K562 (cell line): ENCODE measurements at regions not wholly inside any gene's neighbourhood (a gene's known extent, or its start where the extent isn't known, plus 50 kb on each side); places are given as distances from the start of the nearest gene placed in this dataset.
A peak's percentile ranks its signal among the peaks of the same experiment; 100 is the strongest.

Source experiments
- ATAC-seq: fragments of 200-7000 bp; cut with Tn5 transposase; 3 replicates; pipeline ENCODE4 v1.9.1; 2020; ENCODE audit warnings: moderate library complexity
- BruUV-seq: library from RNA; stranded (reverse); fragments of 400-500 nt; replicated peaks from 2 replicates; lab custom pipeline; 2021; lab: Mats Ljungman, UMichigan
- CTCF ChIA-PET: fragments of 300-600 bp; formaldehyde crosslinking; extraction: SDS; loops from one replicate; lab custom pipeline; 2021; ENCODE audit warnings: low intra/inter-chr PET ratio; lab: Yijun Ruan, JAX
- POLR2A ChIA-PET: fragments of 300-600, 350-650 bp; sonication (Branson Sonifier 250); formaldehyde crosslinking; extraction: SDS; loops from one replicate; lab custom pipeline; 2021; ENCODE audit warnings: antibody characterized with exemption, inconsistent platforms; lab: Yijun Ruan, JAX
- DNase-seq, 4 experiments: peaks; one replicate each; pipeline versions ENCODE4 v3.0.0 to v3.0.0-alpha.2; 2011 to 2018; ENCODE audit warnings: low spot score in 3 of 4, mixed read lengths in 3 of 4; ENCODE audit errors: extremely low read depth in 1 of 4
- FAIRE-seq: peaks from 2 replicates; lab custom pipeline; 2011; peaks lifted over from hg19 to GRCh38; lab: Jason Lieb, UNC
- H2AFZ ChIP-seq: 2 replicates; pipeline ENCODE4 v1.6.0; 2011; ENCODE audit warnings: low read depth, low read length, control low read depth, inconsistent platforms
- H3K27ac ChIP-seq: fragments of 200-600 bp; 3 replicates; pipeline ENCODE4 v1.8.0; 2011; ENCODE audit warnings: low read depth, mild to moderate bottlenecking, control low read depth, inconsistent platforms, low read length, moderate library complexity, mixed read lengths; ENCODE audit errors: extremely low read depth
- H3K27me3 ChIP-seq, 2 experiments: fragments of 300-600 bp in 1 of 2; 2 replicates in 1 of 2; 3 replicates in 1 of 2; pipeline versions ENCODE4 v1.6.0 to v1.8.0; 2011; ENCODE audit warnings: inconsistent platforms in 2 of 2, low read length in 2 of 2, mild to moderate bottlenecking in 1 of 2, mixed read lengths in 1 of 2, moderate library complexity in 1 of 2; ENCODE audit not compliant: control insufficient read depth in 2 of 2, insufficient read depth in 2 of 2
- H3K36me3 ChIP-seq: fragments of 300-600 bp; 3 replicates; pipeline ENCODE4 v1.8.0; 2011; ENCODE audit warnings: mild to moderate bottlenecking, low read length, inconsistent platforms; ENCODE audit not compliant: control insufficient read depth, insufficient read depth
- H3K4me1 ChIP-seq, 2 experiments: fragments of 200-600 bp in 1 of 2; replicated peaks in 1 of 2; 2 replicates in 1 of 2; 3 replicates in 1 of 2; pipeline versions ENCODE4 v1.5.1 to v1.8.0; 2011; ENCODE audit warnings: inconsistent platforms in 2 of 2, low read length in 2 of 2, mild to moderate bottlenecking in 1 of 2, mixed read lengths in 1 of 2, moderate library complexity in 1 of 2; ENCODE audit not compliant: control insufficient read depth in 2 of 2, insufficient read depth in 2 of 2
- H3K4me2 ChIP-seq: 2 replicates; pipeline ENCODE4 v1.6.1; 2011; ENCODE audit warnings: low read length, control low read depth, inconsistent platforms, mixed read lengths; ENCODE audit not compliant: insufficient read depth
- H3K4me3 ChIP-seq: fragments of 200-600 bp; sonication (generic), shearing (Covaris generic); 2 replicates; pipeline ENCODE4 v1.5.1; 2016; ENCODE audit warnings: control low read depth, inconsistent platforms
- H3K79me2 ChIP-seq: fragments of 200-600 bp; 3 replicates; pipeline ENCODE4 v1.8.0; 2011; ENCODE audit warnings: low read length, inconsistent platforms; ENCODE audit not compliant: control insufficient read depth, insufficient read depth
- H3K9ac ChIP-seq, 2 experiments: 2 replicates each; pipeline versions ENCODE4 v1.6.0 to v1.6.1; 2011; ENCODE audit warnings: low read depth in 2 of 2, low read length in 2 of 2, control low read depth in 1 of 2, inconsistent platforms in 1 of 2, mild to moderate bottlenecking in 1 of 2, mixed read lengths in 1 of 2; ENCODE audit not compliant: insufficient read depth in 1 of 2
- H3K9me1 ChIP-seq: one replicate; pipeline ENCODE4 v1.6.0; 2011; ENCODE audit warnings: inconsistent platforms, mild to moderate bottlenecking, low read length, moderate library complexity; ENCODE audit not compliant: control insufficient read depth, insufficient read depth
- H3K9me3 ChIP-seq: replicated peaks from 2 replicates; pipeline ENCODE4 v1.5.1; 2011; ENCODE audit warnings: low read depth, low read length, inconsistent platforms; ENCODE audit not compliant: control insufficient read depth, insufficient read depth
- H4K20me1 ChIP-seq: replicated peaks from 2 replicates; pipeline ENCODE4 v1.6.1; 2011; ENCODE audit warnings: low read length, inconsistent platforms, mixed read lengths; ENCODE audit not compliant: control insufficient read depth, insufficient read depth
- BRD9 ChIP-seq: fragments of 450-650 bp; IDR thresholded peaks from 2 replicates; pipeline ENCODE4 v1.6.1; 2018; ENCODE audit warnings: low read depth; ENCODE audit not compliant: partially characterized antibody
- ESRRB ChIP-seq: fragments of 250-450 bp; sonication (Bioruptor Pico); IDR thresholded peaks from 2 replicates; pipeline ENCODE4 v1.5.0; 2020; ENCODE audit warnings: mild to moderate bottlenecking, moderate library complexity, borderline replicate concordance
- NR4A1 ChIP-seq, 2 experiments: fragments of 250-450 bp in 1 of 2; fragments of 450-650 bp in 1 of 2; sonication (Bioruptor Pico) in 1 of 2; IDR thresholded peaks; 2 replicates each; pipeline versions ENCODE4 v1.4.0 to v1.6.1; 2016 to 2020; ENCODE audit warnings: mild to moderate bottlenecking in 2 of 2, missing compliant biosample characterization in 1 of 2, missing genetic modification characterization in 1 of 2, moderate library complexity in 1 of 2
- OTX1 ChIP-seq: fragments of 450-650 bp; formaldehyde crosslinking; IDR thresholded peaks from 2 replicates; pipeline ENCODE4 v1.4.0; 2022; ENCODE audit warnings: mild to moderate bottlenecking
- RFX1 ChIP-seq: fragments of 450-650 bp; IDR thresholded peaks from 2 replicates; pipeline ENCODE4 v1.6.1; 2016; ENCODE audit warnings: mild to moderate bottlenecking, moderate library complexity
- SNRNP70 ChIP-seq: fragments of 200-400 bp; formaldehyde crosslinking; optimal IDR thresholded peaks from 2 replicates; pipeline ENCODE3; 2017; ENCODE audit warnings: low read depth, low read length
- TAF9B ChIP-seq: fragments of 450-650 bp; IDR thresholded peaks from 2 replicates; pipeline ENCODE4 v1.6.1; 2018; ENCODE audit warnings: mild to moderate bottlenecking; ENCODE audit not compliant: partially characterized antibody
- ZNF561 ChIP-seq: fragments of 450-650 bp; formaldehyde crosslinking; conservative IDR thresholded peaks from 2 replicates; pipeline ENCODE4 v1.4.0; 2020; ENCODE audit warnings: mild to moderate bottlenecking, moderate library complexity
- WGBS: fragments of 100-300 bp; shearing (Covaris generic); methylation state at CpG from one replicate; pipeline ENCODE4 v1.1.6; 2016; ENCODE audit warnings: low coverage, mixed read lengths; ENCODE audit not compliant: insufficient coverage; ENCODE audit errors: missing lambda C conversion rate; 5-methylcytosine and 5-hydroxymethylcytosine counted together
- in situ Hi-C: fragments of 300-500 bp; cut with MboI; formaldehyde crosslinking; loops from 4 replicates; pipeline ENCODE4 v1.15.0; 2018; ENCODE audit warnings: inconsistent platforms, mixed read lengths
- intact Hi-C: fragments of 100-400 bp; cut with micrococcal nuclease; formaldehyde crosslinking; loops from 2 replicates; pipeline ENCODE4 v1.14.2; 2022
- TF ChIP-seq, protein P1 (sequence below): fragments of 450-650 bp; formaldehyde crosslinking; IDR thresholded peaks from 2 replicates; pipeline ENCODE4 v1.4.0; 2020; ENCODE audit warnings: mild to moderate bottlenecking, moderate library complexity
- TF ChIP-seq, protein P2 (sequence below): sonication (generic); formaldehyde crosslinking; IDR thresholded peaks from 2 replicates; pipeline ENCODE4 v1.8.0; 2022; ENCODE audit warnings: mild to moderate bottlenecking, low read depth, missing genetic modification reagents
- TF ChIP-seq, protein P3 (sequence below): fragments of 250-450 bp; sonication (Bioruptor Pico); IDR thresholded peaks from 2 replicates; pipeline ENCODE4 v1.5.0; 2021; ENCODE audit warnings: mild to moderate bottlenecking, borderline replicate concordance

- no peak overlapping the region for H2AFZ ChIP-seq
- no peak overlapping the region for H3K4me2 ChIP-seq
- no peak for ATAC-seq
- no peaks in the 10 kb centered on the region; a peak in 1 of 5 replicates for H3K27me3 ChIP-seq
- POLR2A ChIA-PET = interaction anchor here (0.6 kb wide), 1 partner anchor 103 kb away, joined by 4 read pairs; no protein-coding TSS in a partner anchor
- no TSS peak for BruUV-seq
- CTCF ChIA-PET = no interaction called here
- H3K36me3 ChIP-seq = no peaks in the 10 kb centered on the region
- no peaks in the 10 kb centered on the region for H3K4me1 ChIP-seq
- H4K20me1 ChIP-seq = no peaks in the 10 kb centered on the region
- no peak overlapping the region for H3K4me3 ChIP-seq
- H3K9ac ChIP-seq = no peak overlapping the region
- intact Hi-C loops = no loop called here
- H3K27ac ChIP-seq = no peak overlapping the region
- H3K9me3 ChIP-seq = no peaks in the 10 kb centered on the region
- in situ Hi-C loops = no loop called here
- WGBS = 0% methylated on average over 5 of the region's 5 CpGs
- no peak for FAIRE-seq
- no peak for DNase-seq
- peak; percentile 56 for TF ChIP-seq RFX1
- no peak for TF ChIP-seq BRD9
- H3K9me1 ChIP-seq = no peaks in the 10 kb centered on the region
- H3K79me2 ChIP-seq = no peaks in the 10 kb centered on the region
Measured at GRCh38 chr20:47998736-47999135, 213.5 kb upstream of the SULF2 start.

- POLR2A ChIA-PET = no interaction called here
- TF ChIP-seq ESRRB (CRISPR knock-in tag) = no peak
- TF ChIP-seq, protein P1, sequence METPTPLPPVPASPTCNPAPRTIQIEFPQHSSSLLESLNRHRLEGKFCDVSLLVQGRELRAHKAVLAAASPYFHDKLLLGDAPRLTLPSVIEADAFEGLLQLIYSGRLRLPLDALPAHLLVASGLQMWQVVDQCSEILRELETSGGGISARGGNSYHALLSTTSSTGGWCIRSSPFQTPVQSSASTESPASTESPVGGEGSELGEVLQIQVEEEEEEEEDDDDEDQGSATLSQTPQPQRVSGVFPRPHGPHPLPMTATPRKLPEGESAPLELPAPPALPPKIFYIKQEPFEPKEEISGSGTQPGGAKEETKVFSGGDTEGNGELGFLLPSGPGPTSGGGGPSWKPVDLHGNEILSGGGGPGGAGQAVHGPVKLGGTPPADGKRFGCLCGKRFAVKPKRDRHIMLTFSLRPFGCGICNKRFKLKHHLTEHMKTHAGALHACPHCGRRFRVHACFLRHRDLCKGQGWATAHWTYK (CRISPR knock-in tag) = no peak
- no peak for TF ChIP-seq RFX1
- TF ChIP-seq, protein P2, sequence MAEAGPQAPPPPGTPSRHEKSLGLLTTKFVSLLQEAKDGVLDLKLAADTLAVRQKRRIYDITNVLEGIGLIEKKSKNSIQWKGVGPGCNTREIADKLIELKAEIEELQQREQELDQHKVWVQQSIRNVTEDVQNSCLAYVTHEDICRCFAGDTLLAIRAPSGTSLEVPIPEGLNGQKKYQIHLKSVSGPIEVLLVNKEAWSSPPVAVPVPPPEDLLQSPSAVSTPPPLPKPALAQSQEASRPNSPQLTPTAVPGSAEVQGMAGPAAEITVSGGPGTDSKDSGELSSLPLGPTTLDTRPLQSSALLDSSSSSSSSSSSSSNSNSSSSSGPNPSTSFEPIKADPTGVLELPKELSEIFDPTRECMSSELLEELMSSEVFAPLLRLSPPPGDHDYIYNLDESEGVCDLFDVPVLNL (CRISPR knock-in tag) = no peak
- TF ChIP-seq OTX1 (CRISPR knock-in tag) = no peak
- TF ChIP-seq ZNF561 (CRISPR knock-in tag) = no peak
- no peak for TF ChIP-seq SNRNP70
- TF ChIP-seq TAF9B = no peak
- TF ChIP-seq, protein P3, sequence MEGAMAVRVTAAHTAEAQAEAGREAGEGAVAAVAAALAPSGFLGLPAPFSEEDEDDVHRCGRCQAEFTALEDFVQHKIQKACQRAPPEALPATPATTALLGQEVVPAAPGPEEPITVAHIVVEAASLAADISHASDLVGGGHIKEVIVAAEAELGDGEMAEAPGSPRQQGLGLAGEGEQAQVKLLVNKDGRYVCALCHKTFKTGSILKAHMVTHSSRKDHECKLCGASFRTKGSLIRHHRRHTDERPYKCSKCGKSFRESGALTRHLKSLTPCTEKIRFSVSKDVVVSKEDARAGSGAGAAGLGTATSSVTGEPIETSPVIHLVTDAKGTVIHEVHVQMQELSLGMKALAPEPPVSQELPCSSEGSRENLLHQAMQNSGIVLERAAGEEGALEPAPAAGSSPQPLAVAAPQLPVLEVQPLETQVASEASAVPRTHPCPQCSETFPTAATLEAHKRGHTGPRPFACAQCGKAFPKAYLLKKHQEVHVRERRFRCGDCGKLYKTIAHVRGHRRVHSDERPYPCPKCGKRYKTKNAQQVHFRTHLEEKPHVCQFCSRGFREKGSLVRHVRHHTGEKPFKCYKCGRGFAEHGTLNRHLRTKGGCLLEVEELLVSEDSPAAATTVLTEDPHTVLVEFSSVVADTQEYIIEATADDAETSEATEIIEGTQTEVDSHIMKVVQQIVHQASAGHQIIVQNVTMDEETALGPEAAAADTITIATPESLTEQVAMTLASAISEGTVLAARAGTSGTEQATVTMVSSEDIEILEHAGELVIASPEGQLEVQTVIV (CRISPR knock-in tag) = no peak
- no peak for TF ChIP-seq NR4A1 (CRISPR knock-in tag; IDR thresholded peaks at IDR 0.05)
- no peak for TF ChIP-seq NR4A1 (tag; IDR thresholded peaks at IDR 0.05)
Measured at GRCh38 chr20:47995661-47996060, 210.4 kb upstream of the SULF2 start.

More at GRCh38 chr20:47995661-47996060, 210.4 kb upstream of the SULF2 start:
- WGBS = 2% methylated on average over 6 of the region's 6 CpGs
- Histone ChIP-seq H3K9me1 (no peaks in the 10 kb centered on the region), H3K4me3 (no peak overlapping the region), H3K27ac (no peak overlapping the region), H3K9me3 (no peaks in the 10 kb centered on the region), H3K4me1 (no peaks in the 10 kb centered on the region), H3K79me2 (no peaks in the 10 kb centered on the region), H4K20me1 (no peaks in the 10 kb centered on the region; the same call in 1 of the 2 replicates), H3K27me3 (peaks cover 0 to under 1% of the 10 kb centered on the region in 2 experiments; a peak in 1 of 5 replicates), H3K36me3 (no peaks in the 10 kb centered on the region), H3K9ac (no peak overlapping the region), H2AFZ (no peak overlapping the region), H3K4me2 (no peak overlapping the region)
- in situ Hi-C loops = no loop called here
- DNase-seq (no peak), FAIRE-seq (no peak), ATAC-seq (no peak)
- CTCF ChIA-PET = no interaction called here
- intact Hi-C loops = no loop called here
- no TSS peak for BruUV-seq
